Stimulated activated CD8-positive, alpha-beta memory T cell treated with anti-CD3 and anti-CD28 coated beads, Interleukin-12 subunit alpha, Interleukin-12 subunit beta, amount 100 ng/mL, for 24 hours (primary cell): ENCODE measurements at regions not wholly inside any gene's neighbourhood (a gene's known extent, or its start where the extent isn't known, plus 50 kb on each side); places are given as distances from the start of the nearest gene placed in this dataset.

Experiments
- DNase-seq: peaks from one replicate; pipeline ENCODE4 v3.0.0-alpha.2; 2020; ENCODE audit errors: extremely low read depth

DNA sequence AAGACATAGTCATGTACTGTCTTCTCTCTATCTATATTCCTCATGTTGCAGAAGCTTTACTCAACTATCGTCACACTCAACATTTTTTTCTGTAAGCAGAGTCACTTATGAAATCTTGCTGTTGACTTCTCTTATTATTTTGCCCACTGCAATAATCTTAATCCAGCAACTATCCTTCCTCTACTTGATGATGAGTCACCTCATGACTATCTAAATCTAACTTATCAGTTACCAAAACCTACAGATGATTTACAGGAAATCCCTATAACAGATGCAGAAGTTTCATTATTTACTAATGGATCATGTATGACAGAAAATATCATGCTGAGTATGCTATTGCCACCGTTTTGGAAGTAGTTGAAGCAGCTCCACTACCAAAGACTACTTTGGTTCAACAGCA is 378.9 kb downstream of the DUSP10 start:
- no peak for DNase-seq

DNA sequence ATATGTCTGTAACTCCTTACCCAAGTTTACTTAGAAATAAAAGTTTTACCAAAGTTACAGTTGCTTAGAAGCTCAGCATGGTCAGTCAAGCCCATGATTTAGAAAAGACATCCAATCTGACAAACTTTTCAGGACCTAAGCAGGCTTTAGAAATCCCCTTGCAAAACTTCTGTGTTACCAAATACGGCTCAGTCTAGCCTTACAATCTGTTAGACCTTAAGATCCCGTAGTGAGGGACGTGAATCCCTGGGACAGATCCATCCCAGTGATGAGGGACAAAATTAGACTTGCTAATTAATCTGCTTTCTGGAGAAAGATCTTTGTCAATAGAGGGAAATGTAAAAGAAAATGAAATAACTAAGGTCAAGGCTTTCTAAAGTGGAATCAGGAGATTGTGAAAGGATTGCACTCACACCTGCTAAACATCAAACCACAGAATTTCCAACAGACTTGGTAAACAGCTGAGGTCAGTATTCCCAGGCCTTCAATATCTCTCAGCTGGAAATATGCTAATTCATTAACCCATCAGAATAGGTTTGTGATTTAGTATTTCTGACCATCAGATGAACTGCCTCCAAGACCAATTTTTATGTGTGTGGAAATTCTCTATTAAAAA is 375.3 kb downstream of the DUSP10 start:
- DNase-seq, result no peak

DNA sequence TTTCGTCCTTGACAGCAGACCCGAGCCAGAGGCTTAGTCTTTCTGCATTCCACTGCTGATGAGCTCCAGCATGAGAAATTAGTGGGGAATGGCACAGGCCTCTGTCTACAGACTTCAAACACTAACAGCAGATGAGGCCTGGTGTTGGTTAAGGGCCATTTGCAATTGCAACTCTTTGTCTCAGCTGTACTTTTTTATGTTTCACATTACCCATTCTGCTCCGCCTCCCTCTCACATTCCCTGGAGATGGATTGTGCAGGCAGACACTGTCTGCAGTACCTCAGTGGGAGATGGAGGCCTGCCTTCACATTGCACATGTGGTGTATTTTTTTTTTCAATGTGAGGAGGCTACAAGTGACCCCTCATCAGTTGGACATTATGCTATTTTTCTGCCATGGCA is 370.2 kb downstream of the DUSP10 start:
- no peak for DNase-seq

DNA sequence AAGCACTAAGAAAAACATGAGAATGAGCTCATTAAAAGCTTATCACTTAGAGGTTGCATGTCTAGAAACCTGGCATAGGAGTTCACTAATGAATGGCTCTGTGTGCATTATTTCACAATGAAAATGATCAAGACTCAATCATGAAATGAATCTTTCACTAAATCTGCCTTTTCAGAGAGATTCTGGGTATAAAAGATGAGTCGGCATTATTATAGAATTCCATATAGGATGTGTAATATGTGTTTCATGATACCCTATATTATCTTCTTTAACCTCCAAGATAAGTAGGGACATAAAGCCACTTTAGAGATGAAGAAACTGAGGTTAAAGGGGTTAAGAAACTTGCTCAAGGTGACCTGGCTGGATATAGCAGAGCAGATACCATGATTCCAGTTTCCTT is 368.1 kb downstream of the DUSP10 start:
- DNase-seq, result no peak

DNA sequence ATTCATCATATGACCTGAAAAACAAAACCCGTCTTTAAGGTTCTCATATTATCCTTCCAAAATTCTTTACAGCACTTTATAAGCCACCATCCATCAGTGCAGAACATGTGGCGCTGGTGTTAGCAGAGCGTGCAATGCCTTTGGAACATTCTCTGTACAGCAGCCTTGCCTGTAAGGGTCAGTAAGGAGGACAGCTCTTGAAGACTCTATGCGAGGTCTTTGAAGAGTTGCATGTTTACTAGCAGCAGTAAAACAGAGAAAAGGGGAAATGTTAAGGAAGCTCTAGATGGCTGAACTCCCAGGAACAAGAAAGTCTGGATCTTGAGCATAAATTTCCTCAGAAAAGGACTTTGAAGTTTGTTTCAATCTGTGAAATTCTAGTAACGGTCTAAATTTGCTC is 365.6 kb downstream of the DUSP10 start:
- DNase-seq, result no peak

DNA sequence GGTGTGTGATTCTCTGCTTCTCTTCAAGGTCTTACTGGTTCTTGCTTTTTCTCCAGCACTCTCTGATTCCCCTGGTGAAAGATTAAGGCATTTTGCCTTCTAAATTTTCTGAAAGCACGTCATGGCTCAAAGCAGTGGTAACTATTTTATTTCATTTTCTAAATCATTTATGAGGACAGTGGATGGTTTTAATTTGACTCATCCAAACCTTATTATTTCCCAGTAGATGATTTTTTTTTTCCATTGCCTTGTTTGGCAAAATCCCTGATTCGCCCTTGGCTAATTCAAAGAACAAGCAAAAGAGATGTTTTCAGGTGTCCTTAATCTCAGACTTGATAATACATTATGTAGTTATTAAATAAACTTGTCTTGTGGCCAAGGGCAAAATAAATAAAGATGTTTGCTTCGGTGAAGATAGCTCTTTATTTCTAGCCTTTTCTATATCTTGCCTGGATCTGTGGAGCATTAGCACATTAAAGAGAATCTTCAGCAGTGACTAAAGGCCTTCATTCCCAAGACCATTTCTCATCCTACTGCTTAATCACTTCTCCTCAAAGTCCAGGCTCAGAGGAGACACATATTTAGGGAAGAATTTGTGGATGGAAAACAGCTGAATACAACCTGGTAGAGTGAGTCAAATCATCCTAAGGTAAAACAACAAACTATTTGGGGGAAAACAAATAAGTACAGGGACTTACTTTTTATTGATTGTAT is 359.8 kb downstream of the DUSP10 start:
- DNase-seq, result no peak

DNA sequence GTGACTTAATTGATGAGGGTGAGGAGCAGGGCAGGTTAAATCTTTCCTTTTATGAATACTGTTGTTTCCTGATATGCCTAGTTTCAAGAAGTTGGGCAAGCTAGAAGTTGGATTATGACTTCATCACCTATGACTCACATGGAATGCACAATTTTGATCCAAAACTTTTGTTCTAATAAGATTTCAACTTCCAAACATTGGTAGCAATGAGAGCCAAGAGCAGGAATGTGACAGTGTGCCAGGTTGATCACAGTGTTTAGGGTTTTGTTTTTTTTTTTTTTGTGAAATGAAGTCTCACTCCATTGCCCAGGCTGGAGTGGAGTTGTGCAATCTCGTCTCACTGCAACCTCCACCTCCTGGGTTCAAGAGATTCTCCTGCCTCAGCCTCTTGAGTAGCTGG is 349.4 kb downstream of the DUSP10 start:
- no peak for DNase-seq

DNA sequence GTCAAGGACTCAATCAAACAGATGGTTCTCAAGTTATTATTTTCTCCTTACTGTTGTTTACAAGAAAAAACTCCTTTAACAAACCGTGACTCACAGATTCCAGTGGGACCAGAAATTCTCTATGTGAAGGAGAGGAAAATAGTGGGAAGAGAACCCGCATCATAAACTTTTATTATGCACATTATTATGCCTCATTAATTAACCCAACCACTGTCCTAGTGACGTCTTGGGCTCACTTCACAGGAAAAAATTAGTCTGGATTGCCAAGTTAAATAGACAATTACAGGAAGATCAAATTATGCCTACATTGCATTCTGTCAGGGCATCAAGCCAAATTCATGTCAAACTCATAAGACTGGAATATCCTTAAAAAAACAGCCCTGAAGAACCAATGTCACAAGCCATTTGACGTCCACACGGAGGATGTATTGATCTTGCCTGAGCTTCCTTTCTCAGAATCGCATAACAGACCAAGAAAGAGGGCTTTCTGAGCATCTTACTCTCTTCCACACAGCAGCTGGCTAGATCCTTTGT is 347.8 kb downstream of the DUSP10 start:
- no peak for DNase-seq

DNA sequence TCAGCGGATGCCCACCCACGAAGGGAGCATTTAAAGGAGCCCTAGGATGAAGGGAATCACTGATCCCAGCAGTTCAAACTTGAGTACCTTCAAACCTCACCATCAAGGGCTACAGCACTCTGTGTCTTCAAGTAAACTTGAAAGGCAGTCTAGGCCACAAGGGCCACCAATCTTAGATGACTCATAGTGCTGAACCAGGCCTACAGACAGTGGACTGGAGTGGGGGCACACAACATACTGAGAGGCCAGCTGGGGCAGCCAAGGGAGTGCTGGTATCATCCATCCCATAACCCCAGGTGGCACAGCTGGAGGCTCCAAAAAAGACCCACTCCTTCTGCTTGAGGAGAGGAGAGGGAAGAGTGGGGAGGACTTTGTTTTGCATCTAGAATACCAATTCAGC is 345.4 kb downstream of the DUSP10 start:
- DNase-seq, result no peak

DNA sequence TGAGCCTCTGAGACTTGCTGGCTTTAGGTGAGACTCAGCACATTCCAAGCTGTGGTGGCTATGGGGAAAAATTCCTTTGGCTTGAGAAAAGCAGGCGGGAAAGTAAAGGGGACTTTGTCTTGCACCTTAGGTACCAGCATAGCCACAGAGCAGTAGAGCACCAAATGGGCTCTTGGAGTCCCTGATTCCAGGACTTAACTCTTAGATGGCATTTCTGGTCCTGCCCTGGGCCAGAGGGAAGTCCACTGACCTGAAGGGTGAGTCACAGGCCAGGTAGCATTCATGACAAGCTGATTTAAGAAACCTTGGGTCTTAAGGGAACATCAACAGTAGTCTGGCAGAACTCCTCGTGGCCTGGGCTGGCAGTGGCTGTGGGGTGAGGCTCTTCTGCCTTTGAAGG is 344.7 kb downstream of the DUSP10 start:
- no peak for DNase-seq

DNA sequence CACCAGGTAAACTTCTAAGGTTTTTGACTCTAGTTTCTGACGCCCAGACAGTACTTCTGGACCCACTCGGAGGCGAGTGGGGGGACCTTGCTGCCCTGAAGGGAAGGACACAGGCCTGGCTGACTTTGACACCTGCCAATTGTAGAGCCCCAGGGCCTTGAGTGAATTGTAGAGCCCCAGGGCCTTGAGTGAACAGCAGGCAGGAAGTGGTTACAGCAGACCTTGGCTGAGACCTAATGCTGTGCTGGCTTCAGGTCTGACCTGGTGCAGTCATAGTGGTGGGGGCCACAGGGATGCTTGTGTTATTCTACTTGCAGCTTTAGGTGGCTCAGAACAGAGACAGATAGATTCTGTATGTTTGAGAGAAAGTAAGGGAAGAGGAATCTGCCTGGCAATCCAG is 344.3 kb downstream of the DUSP10 start:
- DNase-seq, result no peak

DNA sequence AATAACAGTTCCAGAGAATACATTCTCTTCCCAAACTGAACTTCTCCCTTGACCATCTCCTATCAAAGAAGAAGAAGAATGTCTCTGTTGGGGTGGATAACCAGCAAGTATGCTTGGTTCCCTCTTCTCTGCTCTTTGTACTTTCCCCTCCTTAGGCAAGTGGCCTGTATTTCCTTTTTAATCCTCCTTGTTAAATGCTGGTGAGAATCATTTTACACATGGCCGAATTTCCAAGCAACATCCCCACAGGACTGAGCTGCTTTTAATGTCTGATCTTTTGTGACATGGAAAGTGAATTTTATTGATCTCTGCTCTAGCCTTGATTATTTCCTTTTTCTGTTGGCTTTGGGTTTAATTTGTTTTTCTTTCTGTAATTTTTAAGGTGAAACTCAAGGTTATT is 336.7 kb downstream of the DUSP10 start:
- no peak for DNase-seq

DNA sequence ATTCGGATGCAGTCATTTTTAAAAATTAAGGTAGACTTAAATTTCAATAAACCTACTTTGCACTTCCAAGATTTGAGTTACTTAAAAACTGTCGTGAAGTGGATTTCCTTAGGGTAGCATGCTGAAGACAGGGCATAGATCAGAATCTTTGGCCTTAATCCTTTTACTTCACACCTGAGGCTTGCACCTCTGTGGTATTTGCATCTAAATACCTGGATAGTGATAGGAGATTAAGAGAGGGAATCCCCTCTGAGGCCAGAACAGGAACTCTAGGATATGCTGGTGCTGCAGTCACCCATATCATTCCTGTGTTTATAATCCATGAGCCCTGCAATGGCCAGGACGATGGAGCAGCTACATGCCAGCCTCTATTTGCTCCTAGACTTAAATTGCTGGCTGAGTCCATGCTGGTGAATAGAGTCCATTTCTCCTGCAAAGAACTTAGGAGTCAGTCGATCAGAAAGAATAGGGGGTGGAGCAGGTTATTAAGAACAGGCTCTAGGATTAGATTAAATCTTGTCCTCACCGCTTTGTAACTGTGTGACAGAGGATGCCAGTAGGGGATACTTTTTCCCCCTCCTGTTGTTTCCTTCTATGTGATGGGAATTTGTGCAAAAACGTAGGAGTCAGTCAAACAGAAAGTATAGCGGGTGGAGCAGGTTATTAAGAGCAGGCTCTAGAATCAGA is 333.6 kb downstream of the DUSP10 start:
- DNase-seq, result no peak

DNA sequence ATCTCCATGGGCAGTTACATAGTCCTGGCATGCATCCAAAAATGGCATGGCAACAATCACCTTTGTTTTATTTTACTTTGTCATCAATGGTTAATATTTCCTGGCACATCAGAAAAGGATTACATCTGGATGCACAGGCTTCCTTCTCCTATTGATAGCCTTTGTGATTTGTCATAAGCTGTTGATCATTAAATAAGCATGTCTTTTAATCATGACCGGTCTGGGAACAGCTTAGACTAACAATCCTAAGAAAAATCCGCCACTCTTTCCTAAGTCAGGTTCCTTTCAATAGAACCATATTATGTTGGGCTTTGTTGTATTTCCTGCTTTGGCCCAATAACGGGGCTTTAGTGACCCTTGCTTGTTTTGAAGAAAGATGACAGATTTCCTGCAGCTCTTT is 330.6 kb downstream of the DUSP10 start:
- no peak for DNase-seq

DNA sequence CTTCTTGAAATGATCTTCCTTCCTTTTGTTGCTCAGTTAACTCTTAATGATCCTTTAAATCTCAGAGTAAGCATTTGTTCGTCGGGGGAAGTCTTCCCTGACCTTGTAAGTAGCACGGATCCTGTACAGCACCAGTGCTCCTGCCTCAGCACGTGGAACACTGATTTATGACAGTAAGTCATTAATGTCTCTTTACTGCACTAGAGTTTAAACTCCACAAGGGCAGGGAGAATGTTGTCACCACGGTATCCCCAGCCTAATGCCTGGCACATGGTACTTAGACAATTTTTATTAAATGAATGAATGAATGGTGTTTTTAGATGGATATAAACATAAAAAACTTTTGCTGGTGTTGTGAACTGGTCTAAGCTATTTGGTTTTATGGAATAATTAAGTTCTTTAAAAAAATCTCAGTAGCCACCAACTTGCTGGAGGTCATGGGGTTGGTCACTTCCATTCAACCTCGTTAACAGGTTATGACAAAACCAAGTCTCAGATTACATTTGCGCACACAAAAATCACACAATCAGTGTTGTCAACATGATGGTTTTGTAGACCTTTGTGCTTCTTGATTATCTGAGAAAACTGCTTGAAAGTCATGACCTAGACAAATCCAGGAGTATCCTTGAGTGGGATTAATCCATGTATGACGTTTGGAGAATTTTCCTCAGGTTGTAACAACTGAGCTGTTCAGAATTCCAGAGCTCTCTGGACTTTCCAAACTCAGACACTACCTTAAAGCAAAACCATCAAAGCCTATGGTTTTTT is 326.9 kb downstream of the DUSP10 start:
- no peak for DNase-seq

DNA sequence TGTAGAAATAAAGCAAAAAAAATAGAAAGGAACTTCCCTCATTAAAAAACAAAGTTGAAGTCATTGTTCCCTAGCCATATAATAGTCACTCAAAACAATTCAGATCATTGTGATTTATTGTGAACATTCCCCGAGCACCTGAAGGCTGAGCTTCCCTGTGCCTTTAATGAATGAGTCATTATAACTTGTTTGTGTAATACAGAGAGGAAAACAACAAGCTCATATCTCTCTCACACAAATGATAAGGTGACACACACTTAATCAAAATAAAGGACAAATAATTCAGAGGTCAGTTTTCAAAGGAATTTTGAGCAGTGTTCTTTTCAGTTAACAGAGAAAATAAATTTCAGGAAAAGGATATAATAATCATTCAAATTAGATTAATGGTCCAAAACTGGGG is 326.2 kb downstream of the DUSP10 start:
- no peak for DNase-seq

DNA sequence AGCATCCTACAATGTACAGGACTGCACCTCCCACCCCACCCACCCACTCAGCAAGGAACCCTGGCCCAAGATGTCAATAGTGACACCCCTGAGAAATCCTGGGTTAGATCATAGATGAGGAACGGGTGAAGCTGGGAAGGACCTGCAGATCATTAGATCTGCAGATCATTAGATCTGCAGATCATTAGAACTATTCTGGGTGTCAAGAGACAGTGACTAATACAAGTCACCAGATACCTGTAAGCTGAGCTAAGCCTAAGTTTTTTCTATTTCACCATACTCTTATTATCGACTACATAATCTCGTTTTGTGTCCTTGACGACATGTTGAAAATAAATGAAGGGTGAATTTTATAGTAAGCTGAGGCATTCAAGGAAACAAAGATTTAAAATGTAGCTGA is 325.7 kb downstream of the DUSP10 start:
- DNase-seq, result no peak

DNA sequence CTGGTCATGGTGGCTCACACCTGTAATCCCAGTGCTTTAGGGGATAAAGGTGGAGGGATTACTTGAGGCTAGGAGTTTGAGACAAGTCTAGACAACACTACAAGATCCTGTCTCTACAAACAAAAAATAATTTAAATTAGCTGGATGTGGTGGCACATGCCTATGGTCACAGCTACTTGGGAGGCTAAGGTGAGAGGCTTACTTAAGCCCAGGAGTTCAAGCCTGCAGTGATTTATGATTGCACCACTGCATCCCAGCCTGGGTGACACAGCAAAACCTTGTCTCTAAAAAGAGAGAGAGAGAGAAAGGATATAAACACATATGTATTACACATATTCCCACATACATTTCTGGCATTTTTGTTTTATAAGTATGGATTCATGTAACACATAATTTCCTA is 325.2 kb downstream of the DUSP10 start:
- DNase-seq, result no peak

DNA sequence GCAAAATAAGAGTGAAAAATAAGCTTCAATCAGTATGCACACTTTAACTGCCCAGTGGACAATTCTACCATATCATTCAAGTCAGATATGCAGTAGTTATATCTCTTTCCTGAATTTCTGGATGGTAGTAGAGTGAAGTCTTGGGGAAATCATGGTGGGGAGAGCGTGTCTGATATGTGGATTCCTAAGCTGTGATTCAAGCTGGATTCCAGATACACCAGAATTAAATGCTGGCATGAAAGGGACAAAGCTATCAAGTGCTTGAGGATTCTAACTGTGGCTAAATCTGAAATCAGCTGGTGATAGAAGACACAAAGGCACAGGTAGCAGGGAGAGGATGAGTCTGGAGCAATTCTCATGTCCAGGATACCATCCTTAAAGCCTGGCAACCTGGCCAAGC is 323.5 kb downstream of the DUSP10 start:
- DNase-seq, result no peak

DNA sequence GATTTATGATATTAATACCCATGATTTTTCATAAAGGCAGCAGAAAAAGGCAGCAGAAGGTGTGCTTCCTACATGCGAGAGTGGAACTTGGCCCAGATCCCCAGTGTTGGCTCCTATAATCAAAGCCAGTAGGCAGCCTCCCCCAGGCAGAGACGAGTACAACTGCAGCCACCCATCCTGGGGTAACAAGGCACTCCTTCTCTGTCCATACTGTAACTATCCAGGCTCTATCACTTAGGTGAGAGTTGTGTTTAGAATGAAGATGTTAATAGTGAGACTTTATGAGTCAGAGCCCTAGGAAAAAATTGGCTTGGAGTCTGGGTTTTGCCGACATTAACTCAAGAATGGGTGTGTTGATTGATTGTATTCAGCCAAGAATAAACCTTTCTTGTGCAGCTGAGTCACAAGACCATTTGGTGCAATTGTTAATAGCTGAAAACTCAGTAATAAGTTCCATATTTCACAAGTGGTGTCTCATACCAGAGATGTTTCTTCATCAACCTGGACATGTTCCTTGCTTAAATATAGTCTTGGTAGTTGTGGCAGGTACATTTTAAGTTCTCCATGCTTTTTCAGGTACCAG is 322.3 kb downstream of the DUSP10 start:
- DNase-seq, result no peak

DNA sequence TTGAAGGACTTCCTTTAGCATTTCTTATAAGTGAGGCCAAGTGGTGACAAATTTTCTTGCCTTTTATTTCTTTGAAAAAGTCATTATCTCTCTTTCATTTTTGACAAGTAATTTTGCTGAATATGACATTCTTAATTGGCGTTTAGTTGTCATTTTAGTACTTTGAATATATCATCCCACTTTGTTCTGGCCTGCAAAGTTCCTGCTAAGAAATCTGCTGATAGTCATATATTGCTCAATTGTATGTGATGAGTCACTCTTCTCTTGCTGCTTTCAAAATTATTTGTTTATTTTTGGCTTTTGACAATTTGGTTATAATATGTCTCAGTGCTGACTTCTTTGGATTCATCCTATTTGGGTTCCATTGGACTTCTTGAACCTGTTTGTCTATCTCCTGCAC is 312.6 kb downstream of the DUSP10 start:
- no peak for DNase-seq
